H1 (cell line): ENCODE measurements at regions not wholly inside any gene's neighbourhood (a gene's known extent, or its start where the extent isn't known, plus 50 kb on each side); places are given as distances from the start of the nearest gene placed in this dataset.

Experiments
- BCL11A ChIP-seq, 2 experiments: IDR thresholded peaks; one replicate each; pipeline ENCODE4 v1.6.1; 2011; ENCODE audit warnings: low read depth in 2 of 2, low read length in 2 of 2, mild to moderate bottlenecking in 2 of 2
- KDM1A ChIP-seq: fragments of 200-600, 300-600 bp; sonication (generic); IDR thresholded peaks from 2 replicates; pipeline ENCODE4 v1.7.1; 2016; ENCODE audit warnings: mild to moderate bottlenecking, low read length, borderline replicate concordance
- RFX5 ChIP-seq: IDR thresholded peaks from 2 replicates; pipeline ENCODE4 v1.6.1; 2011; ENCODE audit warnings: low read depth, low read length, improper control_type of control experiment, borderline replicate concordance
- TAF7 ChIP-seq: optimal IDR thresholded peaks from 2 replicates; pipeline ENCODE3; 2011; ENCODE audit warnings: low read depth, mild to moderate bottlenecking, inconsistent platforms, low read length, moderate library complexity, borderline replicate concordance

GRCh38 chr16:48462106-48462740 is 77.0 kb upstream of the SIAH1 start (continued):
- TF ChIP-seq BCL11A (IDR thresholded peaks at IDR 0.05; ENCODE audit: low read depth in 2 of 2, low read length in 2 of 2) (no peak), TAF7 (no peak), RFX5 (no peak), KDM1A (no peak)
